ENCODE measurements at regions not wholly inside any gene's neighbourhood (a gene's known extent, or its start where the extent isn't known, plus 50 kb on each side); places are given as distances from the start of the nearest gene placed in this dataset.

DNA sequence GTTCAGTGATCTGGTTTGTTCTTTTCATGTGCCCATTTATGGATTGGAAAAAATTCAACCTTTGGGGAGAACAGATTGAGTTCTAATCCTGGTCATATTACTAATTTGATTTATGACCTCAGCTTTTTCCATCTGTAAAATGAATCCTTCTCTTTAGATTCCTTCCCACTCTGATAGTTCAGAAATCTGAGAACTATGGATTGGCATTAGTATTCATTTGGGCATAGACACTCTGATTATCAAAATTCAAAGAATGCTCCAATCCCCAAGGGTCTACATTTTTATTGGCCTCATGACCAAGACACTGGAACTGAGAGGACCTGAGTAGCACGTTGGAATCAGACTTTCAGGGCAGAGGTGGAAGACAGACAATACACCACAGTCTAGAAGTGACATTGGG lies 405.9 kb upstream of the PAPPA start:
- ChIA-PET CTCF (no interaction called here), POLR2A (no interaction called here)
- Histone ChIP-seq H3K9me3 (ENCODE audit: control insufficient read depth, insufficient read depth, low read depth, low read length) (no peaks in the 10 kb centered on the region), H3K27me3 (ENCODE audit: control insufficient read depth, insufficient read depth, low read length) (no peaks in the 10 kb centered on the region), H3K27ac (ENCODE audit: low read length) (no peak overlapping the region), H3K36me3 (ENCODE audit: control insufficient read depth, insufficient read depth, low read length) (no peaks in the 10 kb centered on the region), H3K4me3 (ENCODE audit: low read depth in 2 of 2, low read length in 2 of 2) (no peak overlapping the region), H3K4me1 (ENCODE audit: control insufficient read depth, insufficient read depth, low read length) (no peaks in the 10 kb centered on the region)
- DNase-seq (ENCODE audit: low read depth, low spot score), result no peak
- intact Hi-C loops (cut with micrococcal nuclease; ENCODE audit: unreplicated experiment) (no loop called here), in situ Hi-C loops (cut with HindIII; ENCODE audit: low pct_unique_long_range_greater_than_20kb, low sequenced_read_pairs) (no loop called here)
- ATAC-seq, result no peak
- TF ChIP-seq, protein P1, sequence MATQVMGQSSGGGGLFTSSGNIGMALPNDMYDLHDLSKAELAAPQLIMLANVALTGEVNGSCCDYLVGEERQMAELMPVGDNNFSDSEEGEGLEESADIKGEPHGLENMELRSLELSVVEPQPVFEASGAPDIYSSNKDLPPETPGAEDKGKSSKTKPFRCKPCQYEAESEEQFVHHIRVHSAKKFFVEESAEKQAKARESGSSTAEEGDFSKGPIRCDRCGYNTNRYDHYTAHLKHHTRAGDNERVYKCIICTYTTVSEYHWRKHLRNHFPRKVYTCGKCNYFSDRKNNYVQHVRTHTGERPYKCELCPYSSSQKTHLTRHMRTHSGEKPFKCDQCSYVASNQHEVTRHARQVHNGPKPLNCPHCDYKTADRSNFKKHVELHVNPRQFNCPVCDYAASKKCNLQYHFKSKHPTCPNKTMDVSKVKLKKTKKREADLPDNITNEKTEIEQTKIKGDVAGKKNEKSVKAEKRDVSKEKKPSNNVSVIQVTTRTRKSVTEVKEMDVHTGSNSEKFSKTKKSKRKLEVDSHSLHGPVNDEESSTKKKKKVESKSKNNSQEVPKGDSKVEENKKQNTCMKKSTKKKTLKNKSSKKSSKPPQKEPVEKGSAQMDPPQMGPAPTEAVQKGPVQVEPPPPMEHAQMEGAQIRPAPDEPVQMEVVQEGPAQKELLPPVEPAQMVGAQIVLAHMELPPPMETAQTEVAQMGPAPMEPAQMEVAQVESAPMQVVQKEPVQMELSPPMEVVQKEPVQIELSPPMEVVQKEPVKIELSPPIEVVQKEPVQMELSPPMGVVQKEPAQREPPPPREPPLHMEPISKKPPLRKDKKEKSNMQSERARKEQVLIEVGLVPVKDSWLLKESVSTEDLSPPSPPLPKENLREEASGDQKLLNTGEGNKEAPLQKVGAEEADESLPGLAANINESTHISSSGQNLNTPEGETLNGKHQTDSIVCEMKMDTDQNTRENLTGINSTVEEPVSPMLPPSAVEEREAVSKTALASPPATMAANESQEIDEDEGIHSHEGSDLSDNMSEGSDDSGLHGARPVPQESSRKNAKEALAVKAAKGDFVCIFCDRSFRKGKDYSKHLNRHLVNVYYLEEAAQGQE (IDR thresholded peaks at IDR 0.05; ENCODE audit: insufficient read depth in 1 of 2, low read depth in 2 of 2, low read length in 1 of 2), result no peak
- no peak for TF ChIP-seq TCF7L2 (IDR thresholded peaks at IDR 0.05; ENCODE audit: low read depth, low read length)
- TF ChIP-seq, protein P2, sequence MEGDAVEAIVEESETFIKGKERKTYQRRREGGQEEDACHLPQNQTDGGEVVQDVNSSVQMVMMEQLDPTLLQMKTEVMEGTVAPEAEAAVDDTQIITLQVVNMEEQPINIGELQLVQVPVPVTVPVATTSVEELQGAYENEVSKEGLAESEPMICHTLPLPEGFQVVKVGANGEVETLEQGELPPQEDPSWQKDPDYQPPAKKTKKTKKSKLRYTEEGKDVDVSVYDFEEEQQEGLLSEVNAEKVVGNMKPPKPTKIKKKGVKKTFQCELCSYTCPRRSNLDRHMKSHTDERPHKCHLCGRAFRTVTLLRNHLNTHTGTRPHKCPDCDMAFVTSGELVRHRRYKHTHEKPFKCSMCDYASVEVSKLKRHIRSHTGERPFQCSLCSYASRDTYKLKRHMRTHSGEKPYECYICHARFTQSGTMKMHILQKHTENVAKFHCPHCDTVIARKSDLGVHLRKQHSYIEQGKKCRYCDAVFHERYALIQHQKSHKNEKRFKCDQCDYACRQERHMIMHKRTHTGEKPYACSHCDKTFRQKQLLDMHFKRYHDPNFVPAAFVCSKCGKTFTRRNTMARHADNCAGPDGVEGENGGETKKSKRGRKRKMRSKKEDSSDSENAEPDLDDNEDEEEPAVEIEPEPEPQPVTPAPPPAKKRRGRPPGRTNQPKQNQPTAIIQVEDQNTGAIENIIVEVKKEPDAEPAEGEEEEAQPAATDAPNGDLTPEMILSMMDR (IDR thresholded peaks at IDR 0.05), result no peak
- no peak for TF ChIP-seq POLR2AphosphoS5 (IDR thresholded peaks at IDR 0.05; ENCODE audit: low read depth, low read length)
- TF ChIP-seq SIN3A (IDR thresholded peaks at IDR 0.05; ENCODE audit: borderline replicate concordance, insufficient read depth, low read depth, low read length), result no peak
- no TSS peak for BruUV-seq (replicated peaks)

DNA sequence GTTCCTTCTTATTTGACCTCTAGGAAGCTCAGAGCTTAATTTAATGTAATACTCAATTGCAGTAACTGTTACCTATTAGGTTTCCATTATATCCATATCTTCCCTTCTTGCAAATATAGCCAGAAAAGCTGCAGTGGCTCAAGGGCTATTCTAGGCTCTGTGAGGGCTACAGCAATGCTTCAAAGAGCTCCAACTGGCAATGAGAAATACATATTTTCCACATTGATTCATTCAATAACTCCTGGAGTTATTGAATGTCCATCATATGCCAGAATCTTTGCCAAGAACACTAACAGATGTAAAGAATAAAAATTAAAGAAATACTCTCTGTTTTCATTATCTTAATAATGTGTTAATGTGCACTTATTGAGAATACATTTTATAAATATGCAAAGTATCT lies 396.9 kb upstream of the PAPPA start:
- DNase-seq (ENCODE audit: low read depth, low spot score) (no peak), ATAC-seq (no peak)
- Histone ChIP-seq H3K4me1 (ENCODE audit: control insufficient read depth, insufficient read depth, low read length) (no peaks in the 10 kb centered on the region), H3K36me3 (ENCODE audit: control insufficient read depth, insufficient read depth, low read length) (no peaks in the 10 kb centered on the region), H3K27me3 (ENCODE audit: control insufficient read depth, insufficient read depth, low read length) (no peaks in the 10 kb centered on the region), H3K4me3 (ENCODE audit: low read depth in 2 of 2, low read length in 2 of 2) (no peak overlapping the region), H3K27ac (ENCODE audit: low read length) (no peak overlapping the region), H3K9me3 (ENCODE audit: control insufficient read depth, insufficient read depth, low read depth, low read length) (no peaks in the 10 kb centered on the region)
- TF ChIP-seq, protein P2 (IDR thresholded peaks at IDR 0.05), result no peak
- no peak for TF ChIP-seq SIN3A (IDR thresholded peaks at IDR 0.05; ENCODE audit: borderline replicate concordance, insufficient read depth, low read depth, low read length)
- TF ChIP-seq, protein P1 (IDR thresholded peaks at IDR 0.05; ENCODE audit: insufficient read depth in 1 of 2, low read depth in 2 of 2, low read length in 1 of 2), result no peak
- no peak for TF ChIP-seq TCF7L2 (IDR thresholded peaks at IDR 0.05; ENCODE audit: low read depth, low read length)
- TF ChIP-seq POLR2AphosphoS5 (IDR thresholded peaks at IDR 0.05; ENCODE audit: low read depth, low read length), result no peak
- in situ Hi-C loops (cut with HindIII; ENCODE audit: low pct_unique_long_range_greater_than_20kb, low sequenced_read_pairs), result no loop called here
- ChIA-PET CTCF (no interaction called here), POLR2A (no interaction called here)
- intact Hi-C loops (cut with micrococcal nuclease; ENCODE audit: unreplicated experiment), result no loop called here
- BruUV-seq (replicated peaks), result no TSS peak
